GM06990 (cell line): ENCODE measurements at regions not wholly inside any gene's neighbourhood (a gene's known extent, or its start where the extent isn't known, plus 50 kb on each side); places are given as distances from the start of the nearest gene placed in this dataset.
"Not testable (repeated sequence)": the region's sequence is repeated elsewhere in the genome, so short reads cannot be mapped to it uniquely, and the experiment has no call there.

Source experiments
- DNase-seq: peaks from one replicate; pipeline ENCODE4 v3.0.0-alpha.2; 2011; ENCODE audit not compliant: insufficient read length; ENCODE audit errors: extremely low read depth
- H3K27me3 ChIP-seq: replicated peaks from 2 replicates; pipeline ENCODE4 v1.6.0; 2011; ENCODE audit warnings: low read length; ENCODE audit not compliant: control insufficient read depth, insufficient read depth
- H3K36me3 ChIP-seq: 2 replicates; pipeline ENCODE4 v1.5.1; 2011; ENCODE audit warnings: low read length; ENCODE audit not compliant: control insufficient read depth, insufficient read depth
- H3K4me3 ChIP-seq: replicated peaks from 2 replicates; pipeline ENCODE4 v1.5.1; 2011; ENCODE audit warnings: low read depth, mild to moderate bottlenecking, control low read depth, low read length
- CTCF ChIP-seq: IDR thresholded peaks from 2 replicates; pipeline ENCODE4 v1.5.1; 2011; ENCODE audit warnings: low read length, control low read depth, mild to moderate bottlenecking, inconsistent platforms; ENCODE audit not compliant: insufficient read depth, poor library complexity, severe bottlenecking

DNA sequence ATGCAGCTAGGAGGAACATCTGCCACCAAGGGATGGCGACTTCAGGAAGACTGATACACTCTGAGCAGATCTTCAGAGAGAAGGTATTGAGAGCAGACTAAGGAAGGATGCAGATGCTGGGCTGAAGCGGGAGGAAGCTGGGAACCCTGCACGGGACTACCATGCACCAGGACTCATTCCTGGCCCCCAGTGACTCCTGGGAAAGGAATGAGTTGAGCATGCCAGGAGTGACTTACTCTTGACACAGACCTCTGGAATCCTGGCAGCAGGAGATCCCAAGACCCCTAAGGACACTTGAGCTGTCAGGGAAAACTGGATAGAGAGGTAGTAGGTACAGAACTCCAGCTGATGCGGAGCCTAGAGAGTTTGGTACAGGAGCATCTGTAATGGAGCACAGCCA is 336.1 kb downstream of the RPS29 start:
- H3K27me3 ChIP-seq: no peaks in the 10 kb centered on the region
- TF ChIP-seq CTCF: no peak
- no peaks in the 10 kb centered on the region for H3K36me3 ChIP-seq
- DNase-seq: no peak
- H3K4me3 ChIP-seq: no peak overlapping the region

DNA sequence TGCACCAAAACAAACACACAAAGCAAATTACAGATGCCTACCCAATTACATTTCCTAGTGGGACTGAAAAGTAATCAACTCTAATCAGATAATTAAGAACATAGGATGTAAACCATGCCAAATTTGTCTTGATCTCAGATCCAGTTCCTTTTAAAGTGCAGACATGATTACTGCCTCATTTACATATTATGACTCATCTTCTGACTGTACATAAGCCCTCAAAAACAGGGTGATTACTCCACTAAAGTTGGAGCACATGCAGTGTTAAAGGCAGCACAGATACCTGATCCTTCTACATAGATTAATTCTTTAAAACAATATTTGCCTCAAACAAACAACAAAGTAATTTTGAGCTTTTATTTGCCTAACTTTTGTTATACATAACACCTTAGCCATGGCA is 337.2 kb downstream of the RPS29 start:
- Histone ChIP-seq H3K4me3 (no peak overlapping the region), H3K27me3 (no peaks in the 10 kb centered on the region), H3K36me3 (no peaks in the 10 kb centered on the region)
- no peak for TF ChIP-seq CTCF
- DNase-seq: no peak

DNA sequence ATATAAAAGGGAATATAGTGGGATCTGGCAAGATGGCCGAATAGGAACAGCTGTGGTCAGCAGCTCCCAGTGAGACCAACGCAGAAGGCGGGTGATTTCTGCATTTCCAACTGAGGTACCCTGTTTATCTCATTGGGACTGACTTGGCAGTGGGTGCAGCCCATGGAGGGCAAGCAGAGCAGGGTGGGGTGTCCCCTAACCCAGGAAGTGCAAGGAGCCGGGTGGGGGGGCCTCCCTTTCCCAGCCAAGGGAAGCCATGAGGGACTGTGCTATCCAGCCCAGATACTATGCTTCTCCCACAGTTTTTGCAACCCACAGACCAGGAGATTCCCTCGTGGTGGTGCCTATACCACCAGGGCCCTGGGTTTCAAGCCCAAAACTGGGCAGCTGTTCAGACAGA is 342.4 kb downstream of the RPS29 start:
- H3K27me3 ChIP-seq: not testable (repeated sequence)

GRCh38 chr14:49240383-49240782 is 345.8 kb downstream of the RPS29 start:
- DNase-seq: no peak
- Histone ChIP-seq H3K36me3 (no peaks in the 10 kb centered on the region), H3K27me3 (no peaks in the 10 kb centered on the region), H3K4me3 (no peak overlapping the region)
- no peak for TF ChIP-seq CTCF

More for the DNA sequence above, 342.4 kb downstream of the RPS29 start:
- not testable (repeated sequence) for H3K4me3 ChIP-seq, DNase-seq, H3K36me3 ChIP-seq

DNA sequence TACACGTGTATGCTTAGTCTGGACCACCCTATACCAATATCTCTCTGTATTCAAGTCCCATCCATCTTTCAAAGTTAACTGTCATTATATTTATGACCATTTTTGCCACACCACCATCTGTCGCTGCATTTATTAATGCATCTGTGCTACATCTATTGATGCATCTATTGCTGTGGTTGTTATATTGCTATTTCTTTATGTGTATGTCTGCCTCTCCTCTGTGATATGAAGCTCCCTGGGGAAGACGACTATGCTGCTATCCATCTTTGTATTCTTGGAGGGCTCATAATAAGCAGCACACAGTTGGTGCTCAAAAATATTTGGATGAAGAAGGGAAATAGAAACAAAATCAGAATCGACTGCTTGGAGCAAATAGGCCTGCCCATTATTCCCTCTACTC is 357.6 kb downstream of the RPS29 start:
- no peak for DNase-seq
- H3K27me3 ChIP-seq: no peaks in the 10 kb centered on the region
- no peak overlapping the region for H3K4me3 ChIP-seq
- no peaks in the 10 kb centered on the region for H3K36me3 ChIP-seq
- TF ChIP-seq CTCF: no peak

GRCh38 chr14:49221316-49221715 is 364.9 kb downstream of the RPS29 start:
- TF ChIP-seq CTCF: no peak
- H3K27me3 ChIP-seq: no peaks in the 10 kb centered on the region
- H3K4me3 ChIP-seq: no peak overlapping the region
- H3K36me3 ChIP-seq: no peaks in the 10 kb centered on the region
- no peak for DNase-seq
